IMR-90 (cell line): ENCODE measurements at regions not wholly inside any gene's neighbourhood (a gene's known extent, or its start where the extent isn't known, plus 50 kb on each side); places are given as distances from the start of the nearest gene placed in this dataset.

Experiments used
- ATAC-seq: fragments of 200-7000 bp; cut with Tn5 transposase; 2 replicates; pipeline ENCODE4 v1.9.1; 2020; ENCODE audit warnings: low read depth, mild to moderate bottlenecking, moderate library complexity
- BruUV-seq: library from RNA; stranded (reverse); fragments of 400-500 nt; replicated peaks from 2 replicates; lab custom pipeline; 2021; lab: Mats Ljungman, UMichigan
- CTCF ChIA-PET: fragments of 300-600 bp; formaldehyde crosslinking; extraction: SDS; loops from one replicate; lab custom pipeline; 2021; ENCODE audit warnings: antibody characterized with exemption; lab: Yijun Ruan, JAX
- POLR2A ChIA-PET: fragments of 300-600 bp; sonication (Branson Sonifier 250); formaldehyde crosslinking; loops from one replicate; lab custom pipeline; 2022; ENCODE audit warnings: antibody characterized with exemption; ENCODE audit not compliant: unreplicated experiment; lab: Charles Lee
- DNase-seq: peaks from one replicate; pipeline ENCODE4 v3.0.0; 2013
- H2AFZ ChIP-seq: replicated peaks from 2 replicates; pipeline ENCODE3; 2013; ENCODE audit warnings: low read length, mild to moderate bottlenecking; ENCODE audit not compliant: poor library complexity
- H2AK5ac ChIP-seq: 2 replicates; pipeline ENCODE4 v1.6.1; 2013; ENCODE audit warnings: low read depth, low read length, inconsistent platforms
- H2AK9ac ChIP-seq: replicated peaks from 2 replicates; pipeline ENCODE3; 2013; ENCODE audit warnings: mild to moderate bottlenecking, low read depth, low read length, moderate library complexity; ENCODE audit not compliant: poor library complexity
- H2BK120ac ChIP-seq: 2 replicates; pipeline ENCODE4 v1.6.1; 2013; ENCODE audit warnings: low read depth, low read length, inconsistent platforms
- H2BK15ac ChIP-seq: 3 replicates; pipeline ENCODE4 v1.6.1; 2013; ENCODE audit warnings: low read depth, low read length, inconsistent platforms
- H2BK20ac ChIP-seq: 2 replicates; pipeline ENCODE4 v1.6.1; 2013; ENCODE audit warnings: low read depth, mild to moderate bottlenecking, inconsistent platforms, low read length, moderate library complexity
- H2BK5ac ChIP-seq: 2 replicates; pipeline ENCODE4 v1.6.1; 2013; ENCODE audit warnings: mild to moderate bottlenecking, low read depth, low read length, inconsistent platforms; ENCODE audit not compliant: poor library complexity, severe bottlenecking
- H3K14ac ChIP-seq: replicated peaks from 2 replicates; pipeline ENCODE4 v1.6.1; 2013; ENCODE audit warnings: low read depth, low read length, inconsistent platforms
- H3K18ac ChIP-seq: 2 replicates; pipeline ENCODE4 v1.6.1; 2013; ENCODE audit warnings: low read depth, low read length, control low read depth
- H3K23ac ChIP-seq: 2 replicates; pipeline ENCODE4 v1.6.1; 2013; ENCODE audit warnings: low read depth, low read length, inconsistent platforms
- H3K27ac ChIP-seq: 2 replicates; pipeline ENCODE4 v1.5.1; 2013; ENCODE audit warnings: mild to moderate bottlenecking, control low read depth, low read length; ENCODE audit not compliant: insufficient read depth
- H3K27me3 ChIP-seq: 2 replicates; pipeline ENCODE4 v1.6.1; 2013; ENCODE audit warnings: low read length; ENCODE audit not compliant: control insufficient read depth, insufficient read depth
- H3K36me3 ChIP-seq: 2 replicates; pipeline ENCODE4 v1.6.1; 2013; ENCODE audit warnings: low read length, mixed read lengths; ENCODE audit not compliant: control insufficient read depth, insufficient read depth
- H3K4ac ChIP-seq: 2 replicates; pipeline ENCODE4 v1.6.1; 2013; ENCODE audit warnings: low read depth, low read length, inconsistent platforms
- H3K4me1 ChIP-seq: 2 replicates; pipeline ENCODE4 v1.6.1; 2013; ENCODE audit warnings: low read length, mixed read lengths; ENCODE audit not compliant: control insufficient read depth, insufficient read depth
- H3K4me2 ChIP-seq: 2 replicates; pipeline ENCODE4 v1.6.1; 2013; ENCODE audit warnings: low read depth, mild to moderate bottlenecking, control low read depth, low read length, moderate library complexity
- H3K4me3 ChIP-seq: 2 replicates; pipeline ENCODE4 v1.5.1; 2013; ENCODE audit warnings: low read depth, mild to moderate bottlenecking, control low read depth, low read length, moderate library complexity; ENCODE audit not compliant: insufficient read depth
- H3K56ac ChIP-seq: 2 replicates; pipeline ENCODE4 v1.6.1; 2013; ENCODE audit warnings: low read length, inconsistent platforms; ENCODE audit not compliant: insufficient read depth; ENCODE audit errors: extremely low read depth
- H3K79me1 ChIP-seq, 2 experiments: 2 replicates each; pipeline ENCODE4 v1.6.1; 2013; ENCODE audit warnings: low read length in 2 of 2, inconsistent platforms in 1 of 2, low read depth in 1 of 2
- H3K9ac ChIP-seq: 2 replicates; pipeline ENCODE4 v1.6.1; 2013; ENCODE audit warnings: low read depth, low read length, control low read depth
- H3K9me1 ChIP-seq: 2 replicates; pipeline ENCODE4 v1.6.1; 2013; ENCODE audit warnings: low read length, inconsistent platforms; ENCODE audit not compliant: insufficient read depth
- H3K9me3 ChIP-seq: 2 replicates; pipeline ENCODE4 v1.6.1; 2013; ENCODE audit warnings: low read length; ENCODE audit not compliant: control insufficient read depth, insufficient read depth
- H4K20me1 ChIP-seq: 2 replicates; pipeline ENCODE4 v1.6.1; 2013; ENCODE audit warnings: low read length, inconsistent platforms; ENCODE audit not compliant: insufficient read depth
- H4K5ac ChIP-seq: 2 replicates; pipeline ENCODE4 v1.6.1; 2013; ENCODE audit warnings: mild to moderate bottlenecking, low read depth, low read length, control low read depth
- H4K8ac ChIP-seq, 2 experiments: 2 replicates each; pipeline ENCODE4 v1.6.1; 2013; ENCODE audit warnings: low read depth in 2 of 2, low read length in 2 of 2, control low read depth in 1 of 2, inconsistent platforms in 1 of 2
- H4K91ac ChIP-seq: 2 replicates; pipeline ENCODE4 v1.6.1; 2013; ENCODE audit warnings: low read depth, low read length, inconsistent platforms; ENCODE audit not compliant: insufficient read depth
- BHLHE40 ChIP-seq: fragments of 150-350 bp; IDR thresholded peaks from 2 replicates; pipeline ENCODE4 v1.6.1; 2016; ENCODE audit warnings: mild to moderate bottlenecking, low read depth, low read length
- CEBPB ChIP-seq: IDR thresholded peaks from 2 replicates; pipeline ENCODE4 v1.6.1; 2012; ENCODE audit warnings: low read depth, low read length, improper control_type of control experiment
- CHD1 ChIP-seq: IDR thresholded peaks from 2 replicates; pipeline ENCODE4 v1.6.1; 2012; ENCODE audit warnings: low read depth, low read length, improper control_type of control experiment
- CTCF ChIP-seq: conservative IDR thresholded peaks from 2 replicates; pipeline ENCODE4 v1.5.1; 2012; ENCODE audit warnings: mild to moderate bottlenecking, low read depth, low read length, improper control_type of control experiment
- ELK1 ChIP-seq: fragments of 150-350 bp; IDR thresholded peaks from 2 replicates; pipeline ENCODE4 v1.6.1; 2016; ENCODE audit warnings: low read depth, mild to moderate bottlenecking, low read length, moderate library complexity, borderline replicate concordance
- FOS ChIP-seq: fragments of 150-350 bp; IDR thresholded peaks from 2 replicates; pipeline ENCODE4 v1.6.1; 2016; ENCODE audit warnings: low read depth, low read length
- MAFK ChIP-seq: IDR thresholded peaks from 2 replicates; pipeline ENCODE4 v1.6.1; 2012; ENCODE audit warnings: low read depth, low read length, improper control_type of control experiment
- MAZ ChIP-seq: IDR thresholded peaks from 2 replicates; pipeline ENCODE4 v1.6.1; 2012; ENCODE audit warnings: low read depth, mild to moderate bottlenecking, low read length, improper control_type of control experiment, moderate library complexity, borderline replicate concordance
- MXI1 ChIP-seq: IDR thresholded peaks from 2 replicates; pipeline ENCODE4 v1.6.1; 2012; ENCODE audit warnings: low read depth, mild to moderate bottlenecking, low read length, moderate library complexity, borderline replicate concordance
- NFE2L2 ChIP-seq: fragments of 150-350 bp; IDR thresholded peaks from 2 replicates; pipeline ENCODE4 v1.6.1; 2016; ENCODE audit warnings: low read depth, mild to moderate bottlenecking, low read length
- POLR2A ChIP-seq: IDR thresholded peaks from 2 replicates; pipeline ENCODE4 v1.6.1; 2012; ENCODE audit warnings: mild to moderate bottlenecking, low read depth, low read length
- RCOR1 ChIP-seq: IDR thresholded peaks from 2 replicates; pipeline ENCODE4 v1.6.1; 2012; ENCODE audit warnings: mild to moderate bottlenecking, low read length, improper control_type of control experiment; ENCODE audit not compliant: insufficient replicate concordance
- RFX5 ChIP-seq: IDR thresholded peaks from 2 replicates; pipeline ENCODE4 v1.8.0; 2012; ENCODE audit warnings: low read depth, mild to moderate bottlenecking, low read length, moderate library complexity
- SMC3 ChIP-seq: fragments of 150-350 bp; IDR thresholded peaks from 2 replicates; pipeline ENCODE4 v1.6.1; 2016; ENCODE audit warnings: low read depth, mild to moderate bottlenecking, antibody characterized with exemption, low read length, moderate library complexity
- USF2 ChIP-seq: fragments of 150-350 bp; IDR thresholded peaks from 2 replicates; pipeline ENCODE4 v1.6.1; 2017; ENCODE audit warnings: mild to moderate bottlenecking, antibody characterized with exemption, low read length, low read depth
- WGBS, 2 experiments: methylation state at CpG; one replicate each; pipeline versions ENCODE4 v1.1.5 to v1.1.7; 2013; ENCODE audit warnings: missing lambda C conversion rate in 2 of 2; ENCODE audit not compliant: insufficient read length in 1 of 2; ENCODE audit errors: extremely low coverage in 2 of 2; 5-methylcytosine and 5-hydroxymethylcytosine counted together
- dilution Hi-C: fragments of 300-500 bp; cut with HindIII; formaldehyde crosslinking; loops from one replicate; pipeline ENCODE4 v1.14.3; 2018; ENCODE audit warnings: low sequenced_read_pairs; ENCODE audit not compliant: unreplicated experiment
- in situ Hi-C: fragments of 300-500 bp; cut with MboI; formaldehyde crosslinking; loops from 3 replicates; pipeline ENCODE4 v1.14.3; 2019; ENCODE audit warnings: low sequenced_read_pairs, inconsistent platforms, mixed read lengths
- intact Hi-C: fragments of 100-400 bp; cut with micrococcal nuclease; formaldehyde crosslinking; loops from 2 replicates; pipeline ENCODE4 v1.10.0; 2022

GRCh38 chr10:33566001-33566400 lies 231.5 kb upstream of the NRP1 start:
- POLR2A ChIA-PET = no interaction called here
- Histone ChIP-seq H4K5ac (no peak overlapping the region), H3K18ac (no peak overlapping the region), H3K36me3 (no peaks in the 10 kb centered on the region), H4K91ac (no peak overlapping the region), H2BK5ac (no peak overlapping the region), H3K9me3 (no peaks in the 10 kb centered on the region), H3K9me1 (no peaks in the 10 kb centered on the region), H2AK5ac (no peak overlapping the region), H2BK20ac (no peak overlapping the region), H2BK120ac (no peak overlapping the region), H3K4me3 (no peak overlapping the region), H3K23ac (no peak overlapping the region), H3K27me3 (peaks cover 12% of the 10 kb centered on the region), H4K8ac (no peak overlapping the region), H3K4me1 (no peaks in the 10 kb centered on the region), H3K4me2 (no peak overlapping the region), H2BK15ac (no peak overlapping the region), H2AK9ac (no peak overlapping the region), H3K4ac (no peak overlapping the region), H2AFZ (no peak overlapping the region), H3K79me1 (no peaks in the 10 kb centered on the region), H3K14ac (no peak overlapping the region), H3K27ac (no peak overlapping the region), H4K20me1 (no peaks in the 10 kb centered on the region), H3K56ac (no peak overlapping the region), H3K9ac (no peak overlapping the region)
- no peak for TF ChIP-seq CTCF
- no peak for TF ChIP-seq RCOR1
- no peak for TF ChIP-seq SMC3
- TF ChIP-seq MAFK = no peak
- TF ChIP-seq POLR2A = no peak
- TF ChIP-seq CEBPB = no peak
- no peak for TF ChIP-seq RFX5
- TF ChIP-seq CHD1 = no peak
- no peak for TF ChIP-seq BHLHE40
- no peak for TF ChIP-seq USF2
- TF ChIP-seq FOS = no peak
- no peak for TF ChIP-seq ELK1
- no peak for TF ChIP-seq MAZ
- TF ChIP-seq MXI1 = no peak
- no peak for TF ChIP-seq NFE2L2
- in situ Hi-C loops (no loop called here), intact Hi-C loops (no loop called here), dilution Hi-C loops (no loop called here)
- CTCF ChIA-PET = no interaction called here
- BruUV-seq = no TSS peak
- no CpG with 5 or more reads among the region's 6 CpGs for WGBS, 2 experiments
- DNase-seq (no peak), ATAC-seq (no peak)
